Ovary (tissue), 3 donors: ENCODE measurements at regions not wholly inside any gene's neighbourhood (a gene's known extent, or its start where the extent isn't known, plus 50 kb on each side); places are given as distances from the start of the nearest gene placed in this dataset.

Experiments
- CTCF ChIP-seq, 3 donors: fragments of 450-650 bp in 2 of 3; fragments of 200-600 bp in 1 of 3; IDR thresholded peaks; one replicate each; pipeline versions ENCODE4 v1.5.1 to v1.8.0; 2016 to 2022; ENCODE audit warnings: antibody characterized with exemption in 3 of 3, mild to moderate bottlenecking in 1 of 3
- EP300 ChIP-seq: sonication (generic); formaldehyde crosslinking; IDR thresholded peaks from one replicate; pipeline ENCODE4 v1.6.1; 2017; ENCODE audit warnings: antibody characterized with exemption
- POLR2A ChIP-seq: fragments of 450-650 bp; IDR thresholded peaks from one replicate; pipeline ENCODE4 v1.6.1; 2017; ENCODE audit warnings: antibody characterized with exemption, mild to moderate bottlenecking, moderate library complexity
- donor health status: DM: no; HTN: no; CAD: no.

GRCh38 chr3:23062582-23062981 is 140.5 kb upstream of the UBE2E2 start:
- TF ChIP-seq CTCF (IDR thresholded peaks at IDR 0.05) (no peak), POLR2A (no peak), EP300 (no peak)
